ENCODE measurements at regions not wholly inside any gene's neighbourhood (a gene's known extent, or its start where the extent isn't known, plus 50 kb on each side); places are given as distances from the start of the nearest gene placed in this dataset.

GRCh38 chr6:109877028-109878004, 100.8 kb upstream of the GPR6 start:
- TF ChIP-seq CTCF (IDR thresholded peaks at IDR 0.05) = no peak
- no peak for TF ChIP-seq TCF7L2 (IDR thresholded peaks at IDR 0.05; ENCODE audit: low read depth, low read length)
- TF ChIP-seq SIN3A (IDR thresholded peaks at IDR 0.05; ENCODE audit: borderline replicate concordance, insufficient read depth, low read depth, low read length) = no peak
